OCI-LY7 (cell line): ENCODE measurements at regions not wholly inside any gene's neighbourhood (a gene's known extent, or its start where the extent isn't known, plus 50 kb on each side); places are given as distances from the start of the nearest gene placed in this dataset.

Experiments
- BruUV-seq: library from RNA; stranded (reverse); fragments of 400-500 nt; replicated peaks from 2 replicates; lab custom pipeline; 2021; lab: Mats Ljungman, UMichigan
- CTCF ChIA-PET: fragments of 300-600 bp; sonication (Branson Sonifier 250); formaldehyde crosslinking; loops from one replicate; lab custom pipeline; 2022; ENCODE audit warnings: antibody characterized with exemption; ENCODE audit not compliant: unreplicated experiment; lab: Charles Lee
- POLR2A ChIA-PET: fragments of 300-600 bp; sonication (Branson Sonifier 250); formaldehyde crosslinking; loops from one replicate; lab custom pipeline; 2022; ENCODE audit warnings: antibody characterized with exemption; lab: Charles Lee
- DNase-seq: peaks from one replicate; pipeline ENCODE4 v3.0.0-alpha.2; 2015; ENCODE audit warnings: low spot score
- H2AFZ ChIP-seq: fragments of 200-600 bp; sonication (generic), shearing (Covaris generic); 2 replicates; pipeline ENCODE4 v1.6.1; 2014; ENCODE audit warnings: mild to moderate bottlenecking, antibody characterized with exemption, low read length, moderate library complexity
- H3K27ac ChIP-seq: fragments of 200-600 bp; sonication (generic); 2 replicates; pipeline ENCODE4 v1.5.1; 2014; ENCODE audit warnings: mixed run types, low read depth, mild to moderate bottlenecking, moderate library complexity, low read length, inconsistent platforms; ENCODE audit not compliant: poor library complexity, severe bottlenecking
- H3K36me3 ChIP-seq: fragments of 200-600 bp; sonication (generic); 2 replicates; pipeline ENCODE4 v1.6.1; 2014; ENCODE audit warnings: mild to moderate bottlenecking, antibody characterized with exemption, low read length, moderate library complexity, mixed read lengths; ENCODE audit not compliant: insufficient read depth
- H3K4me1 ChIP-seq: fragments of 200-600 bp; sonication (generic); 2 replicates; pipeline ENCODE4 v1.5.1; 2014; ENCODE audit warnings: mild to moderate bottlenecking, low read length; ENCODE audit not compliant: insufficient read depth, poor library complexity, severe bottlenecking
- H3K4me2 ChIP-seq: fragments of 200-600 bp; sonication (generic); 2 replicates; pipeline ENCODE4 v1.6.1; 2014; ENCODE audit warnings: mild to moderate bottlenecking, low read length
- H3K4me3 ChIP-seq: fragments of 200-600 bp; sonication (generic); 2 replicates; pipeline ENCODE4 v1.5.1; 2014; ENCODE audit warnings: mild to moderate bottlenecking, low read depth, low read length; ENCODE audit not compliant: poor library complexity, severe bottlenecking
- H3K79me2 ChIP-seq: fragments of 200-600 bp; sonication (generic); 2 replicates; pipeline ENCODE4 v1.6.1; 2016; ENCODE audit warnings: low read depth, mild to moderate bottlenecking, low read length, moderate library complexity, mixed read lengths; ENCODE audit not compliant: insufficient read depth
- H3K9me2 ChIP-seq: fragments of 200-600 bp; sonication (generic); 2 replicates; pipeline ENCODE4 v1.6.1; 2016; ENCODE audit warnings: mild to moderate bottlenecking, low read length, mixed read lengths; ENCODE audit not compliant: insufficient read depth
- H3K9me3 ChIP-seq: fragments of 200-600 bp; sonication (generic); 2 replicates; pipeline ENCODE4 v1.6.1; 2014; ENCODE audit warnings: mild to moderate bottlenecking, mixed run types, low read length, mixed read lengths
- H4K20me1 ChIP-seq: fragments of 200-600 bp; sonication (generic); 2 replicates; pipeline ENCODE4 v1.6.1; 2014; ENCODE audit warnings: mild to moderate bottlenecking, antibody characterized with exemption, low read length, moderate library complexity, mixed read lengths; ENCODE audit not compliant: insufficient read depth
- EZH2phosphoT487 ChIP-seq: fragments of 200-600 bp; sonication (generic); IDR thresholded peaks from 2 replicates; pipeline ENCODE4 v1.6.1; 2018; ENCODE audit warnings: low read depth, borderline replicate concordance, mild to moderate bottlenecking, mixed run types, antibody characterized with exemption, low read length, moderate library complexity, mixed read lengths
- intact Hi-C: fragments of 100-400 bp; cut with micrococcal nuclease; formaldehyde crosslinking; loops from one replicate; pipeline ENCODE4 v1.10.0; 2022; ENCODE audit not compliant: unreplicated experiment
- TF ChIP-seq, protein P1 (sequence below): fragments of 200-600 bp; sonication (generic); conservative IDR thresholded peaks from 2 replicates; pipeline ENCODE4 v1.5.1; 2014; ENCODE audit warnings: mild to moderate bottlenecking, antibody characterized with exemption, low read length, moderate library complexity, mixed read lengths

DNA sequence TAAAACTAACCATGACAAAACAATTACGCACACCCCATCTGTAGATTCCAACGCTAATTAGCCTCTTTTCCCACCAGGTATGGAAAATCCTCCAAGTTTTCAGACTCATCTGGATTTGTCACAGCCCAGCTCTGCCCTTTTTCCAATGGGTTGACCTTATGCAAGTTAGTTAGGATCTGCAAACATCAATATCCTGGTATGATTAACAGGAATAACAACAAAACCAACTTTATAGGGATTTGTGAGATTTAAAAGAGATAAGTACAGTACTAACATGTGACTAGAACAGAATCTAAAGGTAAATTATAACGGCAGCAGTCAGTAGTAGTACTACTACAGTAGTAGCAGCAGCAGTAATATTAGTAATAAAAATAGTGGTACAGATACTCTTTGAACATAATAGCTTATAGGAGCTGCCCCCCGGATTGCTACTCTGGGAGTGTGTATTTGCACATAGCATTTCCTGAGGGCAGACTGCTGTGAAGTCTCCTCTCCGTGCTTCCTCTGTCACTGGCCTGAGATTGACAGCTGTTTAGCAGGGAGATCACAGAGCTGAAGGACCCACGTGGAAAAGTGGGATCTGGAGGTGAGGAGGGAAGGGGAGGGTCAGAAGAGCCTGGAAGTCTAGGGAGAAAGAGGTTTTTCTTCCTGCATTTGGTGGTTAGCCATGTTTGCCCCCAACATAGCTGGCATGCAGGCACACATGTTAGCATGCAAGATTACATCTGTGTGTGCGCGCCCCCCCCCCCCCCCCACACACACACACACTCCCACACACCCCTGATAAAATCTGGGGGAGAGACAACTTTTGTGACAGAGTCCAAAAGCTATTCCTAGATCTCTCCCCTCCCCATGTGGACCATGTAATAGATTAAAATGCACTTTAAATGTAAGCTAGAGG lies 73.3 kb upstream of the FAM171A1 start:
- H3K4me1 ChIP-seq: no peaks in the 10 kb centered on the region
- ChIA-PET CTCF (no interaction called here), POLR2A (interaction anchor here (0.6 to 0.7 kb wide), 4 partner anchors 179 to 1861 kb away, joined by 3 to 6 read pairs (median 3); no protein-coding TSS in a partner anchor)
- no peak overlapping the region for H3K27ac ChIP-seq
- no peaks in the 10 kb centered on the region for H3K9me3 ChIP-seq
- DNase-seq: no peak
- H3K4me2 ChIP-seq: no peak overlapping the region
- no TSS peak for BruUV-seq
- TF ChIP-seq EZH2phosphoT487: no peak
- TF ChIP-seq, protein P1, sequence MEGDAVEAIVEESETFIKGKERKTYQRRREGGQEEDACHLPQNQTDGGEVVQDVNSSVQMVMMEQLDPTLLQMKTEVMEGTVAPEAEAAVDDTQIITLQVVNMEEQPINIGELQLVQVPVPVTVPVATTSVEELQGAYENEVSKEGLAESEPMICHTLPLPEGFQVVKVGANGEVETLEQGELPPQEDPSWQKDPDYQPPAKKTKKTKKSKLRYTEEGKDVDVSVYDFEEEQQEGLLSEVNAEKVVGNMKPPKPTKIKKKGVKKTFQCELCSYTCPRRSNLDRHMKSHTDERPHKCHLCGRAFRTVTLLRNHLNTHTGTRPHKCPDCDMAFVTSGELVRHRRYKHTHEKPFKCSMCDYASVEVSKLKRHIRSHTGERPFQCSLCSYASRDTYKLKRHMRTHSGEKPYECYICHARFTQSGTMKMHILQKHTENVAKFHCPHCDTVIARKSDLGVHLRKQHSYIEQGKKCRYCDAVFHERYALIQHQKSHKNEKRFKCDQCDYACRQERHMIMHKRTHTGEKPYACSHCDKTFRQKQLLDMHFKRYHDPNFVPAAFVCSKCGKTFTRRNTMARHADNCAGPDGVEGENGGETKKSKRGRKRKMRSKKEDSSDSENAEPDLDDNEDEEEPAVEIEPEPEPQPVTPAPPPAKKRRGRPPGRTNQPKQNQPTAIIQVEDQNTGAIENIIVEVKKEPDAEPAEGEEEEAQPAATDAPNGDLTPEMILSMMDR: no peak
- no peaks in the 10 kb centered on the region for H3K79me2 ChIP-seq
- no peaks in the 10 kb centered on the region for H4K20me1 ChIP-seq
- H3K36me3 ChIP-seq: no peaks in the 10 kb centered on the region
- H2AFZ ChIP-seq: no peak overlapping the region
- intact Hi-C loops: no loop called here
- H3K4me3 ChIP-seq: no peak overlapping the region
- no peaks in the 10 kb centered on the region for H3K9me2 ChIP-seq

DNA sequence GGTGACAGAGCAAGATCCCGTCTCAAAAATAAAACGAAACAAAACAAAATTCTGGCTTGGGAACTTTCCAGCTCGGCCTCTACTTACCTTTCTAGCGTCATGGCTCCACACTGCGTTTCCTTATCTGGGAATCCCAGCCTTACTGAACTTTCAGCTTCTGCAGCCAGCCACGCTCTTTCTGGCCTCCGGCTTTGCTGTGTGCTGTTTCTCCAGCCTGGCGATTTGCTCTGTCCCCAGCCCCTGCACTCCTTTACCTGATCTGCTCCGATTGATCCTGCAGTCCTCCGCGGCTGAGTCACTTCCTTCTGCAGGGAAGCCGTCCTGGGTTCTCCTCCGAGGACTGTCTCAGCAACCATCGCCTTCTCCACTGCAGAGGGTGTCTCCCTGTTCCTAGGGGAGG lies 71.0 kb upstream of the FAM171A1 start:
- no peak overlapping the region for H3K4me2 ChIP-seq
- ChIA-PET POLR2A (no interaction called here), CTCF (no interaction called here)
- no peaks in the 10 kb centered on the region for H3K9me3 ChIP-seq
- H3K27ac ChIP-seq: no peak overlapping the region
- H3K36me3 ChIP-seq: no peaks in the 10 kb centered on the region
- H2AFZ ChIP-seq: no peak overlapping the region
- no TSS peak for BruUV-seq
- no peaks in the 10 kb centered on the region for H3K9me2 ChIP-seq
- no peaks in the 10 kb centered on the region for H4K20me1 ChIP-seq
- no peaks in the 10 kb centered on the region for H3K79me2 ChIP-seq
- TF ChIP-seq, protein P1: no peak
- TF ChIP-seq EZH2phosphoT487: no peak
- no peak for DNase-seq
- no peaks in the 10 kb centered on the region for H3K4me1 ChIP-seq
- no peak overlapping the region for H3K4me3 ChIP-seq
- intact Hi-C loops: no loop called here

DNA sequence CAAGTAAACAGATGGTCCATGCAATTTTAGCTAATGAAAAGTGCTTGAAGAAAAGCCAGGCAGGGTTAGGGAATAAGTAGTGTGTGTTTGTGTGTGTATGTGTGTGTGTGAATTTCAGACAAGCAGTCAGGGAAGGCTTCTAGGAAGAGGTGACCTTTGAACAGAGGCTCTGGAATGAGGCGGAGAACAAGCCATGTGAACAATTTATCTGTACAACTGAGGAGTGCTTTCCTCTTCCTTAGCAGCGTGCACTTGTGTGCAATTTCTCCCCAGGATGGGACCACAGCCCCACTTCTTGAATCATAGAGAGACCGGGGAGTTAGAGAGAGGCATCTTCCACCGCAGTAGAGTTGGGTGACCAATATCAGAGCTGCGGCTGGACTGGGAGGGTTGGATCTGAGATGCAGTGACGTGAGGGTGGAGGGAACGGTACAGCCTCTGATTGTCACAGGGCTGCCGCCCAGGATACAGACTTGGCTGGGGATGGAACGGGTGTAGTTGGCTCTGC lies 69.2 kb upstream of the FAM171A1 start:
- Histone ChIP-seq H3K36me3 (no peaks in the 10 kb centered on the region), H3K79me2 (no peaks in the 10 kb centered on the region), H3K9me3 (no peaks in the 10 kb centered on the region), H2AFZ (no peak overlapping the region), H3K27ac (no peak overlapping the region), H4K20me1 (no peaks in the 10 kb centered on the region), H3K9me2 (no peaks in the 10 kb centered on the region), H3K4me1 (no peaks in the 10 kb centered on the region), H3K4me3 (no peak overlapping the region), H3K4me2 (no peak overlapping the region)
- DNase-seq: no peak
- CTCF ChIA-PET: no interaction called here
- POLR2A ChIA-PET: no interaction called here
- intact Hi-C loops: no loop called here
- TF ChIP-seq, protein P1: no peak
- TF ChIP-seq EZH2phosphoT487: no peak
- BruUV-seq: no TSS peak
